ENCODE measurements at regions not wholly inside any gene's neighbourhood (a gene's known extent, or its start where the extent isn't known, plus 50 kb on each side); places are given as distances from the start of the nearest gene placed in this dataset.
A peak's percentile ranks its signal among the peaks of the same experiment; 100 is the strongest.

DNA sequence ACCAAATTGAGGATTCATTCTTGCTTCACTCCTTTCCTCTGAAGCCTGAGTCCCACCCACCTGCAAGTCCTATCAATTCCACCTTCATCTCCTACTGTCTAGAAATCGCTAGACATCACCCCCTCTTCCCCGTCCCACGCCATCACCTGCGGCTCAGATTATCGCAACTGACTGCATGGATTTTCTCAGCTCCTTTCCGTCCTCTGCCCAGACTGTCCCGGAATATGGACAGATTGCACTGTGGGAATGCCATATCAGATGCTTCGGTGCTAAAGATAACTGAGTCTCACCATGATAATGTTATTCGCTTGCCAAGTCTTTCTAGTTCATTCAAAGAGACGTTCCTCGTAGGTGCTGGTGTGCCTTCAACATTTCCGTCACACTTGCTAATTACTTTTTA lies 66.4 kb upstream of the USP29 start:
- H3K27ac ChIP-seq, result no peak overlapping the region
- no peak for TF ChIP-seq POLR2AphosphoS5 (IDR thresholded peaks at IDR 0.05)
- no peak for TF ChIP-seq POLR2A (IDR thresholded peaks at IDR 0.05)
- no peak for TF ChIP-seq EP300 (IDR thresholded peaks at IDR 0.05; ENCODE audit: low read depth)
- 94 to 96% methylated on average over 12 of the region's 12 CpGs for WGBS, 2 donors (ENCODE audit: low coverage in 1 of 2)
- no peak for DNase-seq
- no peaks in the 10 kb centered on the region for H3K36me3 ChIP-seq
- H3K4me1 ChIP-seq, result no peaks in the 10 kb centered on the region
- H3K4me3 ChIP-seq, result no peak overlapping the region
- H3K9me3 ChIP-seq, result no peaks in the 10 kb centered on the region
- no peaks in the 10 kb centered on the region for H3K27me3 ChIP-seq
- intact Hi-C loops (cut with DNase I; ENCODE audit: low total_unique reads) (no loop called here), in situ Hi-C loops (cut with MboI; ENCODE audit: low pct_ligation_motif_present in 1 of 4, low pct_unique_long_range_greater_than_20kb in 1 of 4, low sequenced_read_pairs in 3 of 4) (no loop called here)

DNA sequence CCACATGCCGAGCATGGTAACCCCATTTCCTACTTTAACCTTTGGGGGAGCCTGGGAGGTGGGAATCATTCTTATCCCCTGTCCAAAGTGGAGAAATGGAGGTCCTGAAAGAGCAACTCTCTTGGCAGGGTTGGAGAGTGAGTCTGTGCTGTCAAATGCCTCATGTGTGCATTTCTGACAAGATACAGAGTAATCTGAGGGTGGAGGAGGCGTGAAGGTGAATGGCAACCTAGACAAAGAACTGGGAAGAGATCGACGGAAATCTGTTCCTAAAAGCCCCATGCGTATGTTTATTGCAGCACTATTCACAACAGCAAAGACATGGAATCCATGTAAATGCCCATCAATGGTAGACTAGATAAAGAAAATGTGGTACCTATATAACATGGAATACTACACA lies 63.8 kb upstream of the USP29 start:
- 92% methylated on average over 5 of the region's 5 CpGs; no CpG with 5 or more reads in 1 of the 2 donors for WGBS, 2 donors (ENCODE audit: low coverage in 1 of 2)
- no peaks in the 10 kb centered on the region for H3K27me3 ChIP-seq
- DNase-seq, result no peak

DNA sequence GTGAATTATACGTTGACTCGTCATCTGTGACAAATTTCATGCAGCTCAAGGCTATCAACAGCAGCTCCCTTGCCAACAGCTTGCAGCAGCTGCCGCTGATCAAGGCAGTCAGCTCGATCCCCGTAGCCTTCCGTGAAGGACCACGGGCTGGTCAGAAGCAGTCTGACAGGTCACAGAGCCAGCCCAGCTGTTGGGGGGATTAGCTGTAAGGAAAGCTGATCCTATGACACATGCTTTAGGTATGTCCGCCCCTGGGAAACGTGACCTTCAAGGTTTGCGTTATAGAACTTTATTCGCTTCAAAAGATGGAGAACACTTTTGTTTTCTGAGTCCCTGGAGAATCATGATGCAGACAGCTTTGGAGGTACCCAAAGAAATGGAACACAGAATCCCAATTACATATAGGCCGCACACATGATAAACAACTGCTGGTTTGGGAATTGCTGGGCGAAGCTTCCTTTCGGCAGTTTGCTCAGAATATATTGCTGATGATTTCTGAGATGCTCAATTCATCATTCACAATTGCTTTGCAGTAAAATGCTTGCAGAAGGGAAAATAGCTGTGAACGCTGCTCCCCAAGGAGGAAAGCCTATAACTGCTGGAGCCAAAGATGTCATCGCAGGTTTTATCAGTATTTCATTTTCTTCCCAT lies 62.6 kb upstream of the USP29 start:
- intact Hi-C loops (cut with DNase I; ENCODE audit: low total_unique reads), result no loop called here

More for the DNA sequence above, 63.8 kb upstream of the USP29 start:
- H3K9me3 ChIP-seq, result peaks cover 0 to 2% of the 10 kb centered on the region in 2 donors
- in situ Hi-C loops (cut with MboI; ENCODE audit: low pct_ligation_motif_present in 1 of 4, low pct_unique_long_range_greater_than_20kb in 1 of 4, low sequenced_read_pairs in 3 of 4), result no loop called here
- TF ChIP-seq POLR2AphosphoS5 (IDR thresholded peaks at IDR 0.05) (no peak), POLR2A (IDR thresholded peaks at IDR 0.05) (no peak), EP300 (IDR thresholded peaks at IDR 0.05; ENCODE audit: low read depth) (no peak)
- TF ChIP-seq, protein P1, sequence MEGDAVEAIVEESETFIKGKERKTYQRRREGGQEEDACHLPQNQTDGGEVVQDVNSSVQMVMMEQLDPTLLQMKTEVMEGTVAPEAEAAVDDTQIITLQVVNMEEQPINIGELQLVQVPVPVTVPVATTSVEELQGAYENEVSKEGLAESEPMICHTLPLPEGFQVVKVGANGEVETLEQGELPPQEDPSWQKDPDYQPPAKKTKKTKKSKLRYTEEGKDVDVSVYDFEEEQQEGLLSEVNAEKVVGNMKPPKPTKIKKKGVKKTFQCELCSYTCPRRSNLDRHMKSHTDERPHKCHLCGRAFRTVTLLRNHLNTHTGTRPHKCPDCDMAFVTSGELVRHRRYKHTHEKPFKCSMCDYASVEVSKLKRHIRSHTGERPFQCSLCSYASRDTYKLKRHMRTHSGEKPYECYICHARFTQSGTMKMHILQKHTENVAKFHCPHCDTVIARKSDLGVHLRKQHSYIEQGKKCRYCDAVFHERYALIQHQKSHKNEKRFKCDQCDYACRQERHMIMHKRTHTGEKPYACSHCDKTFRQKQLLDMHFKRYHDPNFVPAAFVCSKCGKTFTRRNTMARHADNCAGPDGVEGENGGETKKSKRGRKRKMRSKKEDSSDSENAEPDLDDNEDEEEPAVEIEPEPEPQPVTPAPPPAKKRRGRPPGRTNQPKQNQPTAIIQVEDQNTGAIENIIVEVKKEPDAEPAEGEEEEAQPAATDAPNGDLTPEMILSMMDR (IDR thresholded peaks at IDR 0.05), result no peak
- no peaks in the 10 kb centered on the region for H3K36me3 ChIP-seq
- no peak overlapping the region for H3K27ac ChIP-seq
- no peaks in the 10 kb centered on the region for H3K4me1 ChIP-seq
- no peak overlapping the region for H3K4me3 ChIP-seq
- intact Hi-C loops (cut with DNase I; ENCODE audit: low total_unique reads), result no loop called here

DNA sequence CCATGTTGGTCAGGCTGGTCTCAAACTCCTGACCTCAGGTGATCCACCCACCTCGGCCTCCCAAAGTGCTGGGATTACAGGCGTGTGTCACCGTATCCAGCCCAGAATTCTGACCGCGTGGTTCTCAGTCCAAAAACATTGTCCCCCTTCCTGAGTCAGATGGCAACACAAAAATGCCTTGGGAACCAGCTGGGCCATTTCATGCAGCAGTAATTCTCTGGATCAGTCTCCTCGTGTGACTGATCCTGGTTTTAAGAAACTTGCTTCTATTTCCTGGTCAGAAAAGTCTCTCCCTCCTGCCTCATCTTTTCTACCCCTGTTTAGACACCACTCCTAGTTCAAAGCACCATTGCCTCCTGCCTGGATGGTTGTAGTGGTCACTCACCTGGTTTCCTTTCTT lies 60.9 kb upstream of the USP29 start:
- no peak for DNase-seq
- intact Hi-C loops (cut with DNase I; ENCODE audit: low total_unique reads) (no loop called here), in situ Hi-C loops (cut with MboI; ENCODE audit: low pct_ligation_motif_present in 1 of 4, low pct_unique_long_range_greater_than_20kb in 1 of 4, low sequenced_read_pairs in 3 of 4) (no loop called here)
- Histone ChIP-seq H3K4me1 (no peaks in the 10 kb centered on the region), H3K36me3 (no peaks in the 10 kb centered on the region), H3K4me3 (no peak overlapping the region), H3K27me3 (no peaks in the 10 kb centered on the region), H3K9me3 (peaks cover 0 to 2% of the 10 kb centered on the region in 2 donors), H3K27ac (no peak overlapping the region)
- TF ChIP-seq, protein P1 (IDR thresholded peaks at IDR 0.05), result no peak
- TF ChIP-seq EP300 (IDR thresholded peaks at IDR 0.05; ENCODE audit: low read depth) (no peak), POLR2A (IDR thresholded peaks at IDR 0.05) (no peak), POLR2AphosphoS5 (IDR thresholded peaks at IDR 0.05) (no peak)
- 83% methylated on average over 6 of the region's 6 CpGs; no CpG with 5 or more reads in 1 of the 2 donors for WGBS, 2 donors (ENCODE audit: low coverage in 1 of 2)

More for the DNA sequence above, 62.6 kb upstream of the USP29 start:
- H3K9me3 ChIP-seq, result peaks cover 0 to 2% of the 10 kb centered on the region in 2 donors
- no peaks in the 10 kb centered on the region for H3K27me3 ChIP-seq
- no peak overlapping the region for H3K4me3 ChIP-seq
- whole genome bisulfite sequencing, 2 donors (ENCODE audit: low coverage in 1 of 2), result 67 to 88% methylated on average over 4 to 16 of the region's 16 CpGs
- H3K4me1 ChIP-seq, result no peaks in the 10 kb centered on the region
- H3K36me3 ChIP-seq, result no peaks in the 10 kb centered on the region
- in situ Hi-C loops (cut with MboI; ENCODE audit: low pct_ligation_motif_present in 1 of 4, low pct_unique_long_range_greater_than_20kb in 1 of 4, low sequenced_read_pairs in 3 of 4), result no loop called here
- peak; percentile 50 for DNase-seq
- TF ChIP-seq POLR2A (IDR thresholded peaks at IDR 0.05), result no peak
- TF ChIP-seq POLR2AphosphoS5 (IDR thresholded peaks at IDR 0.05), result peak; percentile 62 to 84 (median 75)
- no peak overlapping the region for H3K27ac ChIP-seq

DNA sequence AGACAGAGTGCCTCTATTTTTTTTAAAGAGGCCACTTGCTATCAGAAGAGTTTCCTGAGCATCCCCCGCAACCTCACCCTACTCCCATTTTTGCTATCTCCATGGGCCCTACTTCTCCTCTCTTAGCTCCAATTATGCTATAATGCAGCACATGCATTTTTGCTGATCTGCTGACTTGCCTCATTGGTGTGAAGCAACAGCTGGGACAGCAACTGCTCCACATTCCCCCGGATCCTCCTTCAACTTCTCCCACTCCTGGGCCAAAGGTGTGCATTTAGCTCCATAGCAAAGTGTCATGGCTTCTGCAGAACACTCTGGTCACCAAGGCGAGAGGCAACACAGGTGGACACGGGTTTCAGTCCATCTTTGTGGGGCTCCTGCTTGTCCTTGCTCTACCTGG lies 56.7 kb upstream of the USP29 start:
- Histone ChIP-seq H3K27ac (no peak overlapping the region), H3K27me3 (no peaks in the 10 kb centered on the region), H3K36me3 (no peaks in the 10 kb centered on the region), H3K4me3 (no peak overlapping the region), H3K4me1 (no peaks in the 10 kb centered on the region), H3K9me3 (peaks cover 0 to 2% of the 10 kb centered on the region in 2 donors)
- intact Hi-C loops (cut with DNase I; ENCODE audit: low total_unique reads), result no loop called here
- no peak for DNase-seq
- no peak for TF ChIP-seq POLR2AphosphoS5 (IDR thresholded peaks at IDR 0.05)
- 87 to 100% methylated on average over 1 to 4 of the region's 4 CpGs for WGBS, 2 donors (ENCODE audit: low coverage in 1 of 2)
- in situ Hi-C loops (cut with MboI; ENCODE audit: low pct_ligation_motif_present in 1 of 4, low pct_unique_long_range_greater_than_20kb in 1 of 4, low sequenced_read_pairs in 3 of 4), result no loop called here

Data from transverse colon (tissue), 4 donors.